ENCODE measurements at regions not wholly inside any gene's neighbourhood (a gene's known extent, or its start where the extent isn't known, plus 50 kb on each side); places are given as distances from the start of the nearest gene placed in this dataset.
"Not testable (repeated sequence)": the region's sequence is repeated elsewhere in the genome, so short reads cannot be mapped to it uniquely, and the experiment has no call there.

- DNase-seq (ENCODE audit: low read depth), result no peak
- H3K4me3 ChIP-seq (ENCODE audit: low read depth, low read length), result no peak overlapping the region
- TF ChIP-seq CTCF (IDR thresholded peaks at IDR 0.05; ENCODE audit: control insufficient read depth, extremely low read depth, insufficient read depth), result no peak
These were observed 76.1 kb upstream of the PCDH8 start for GRCh38 chr13:52924289-52925148.

- DNase-seq (ENCODE audit: low read depth), result no peak
- TF ChIP-seq CTCF (IDR thresholded peaks at IDR 0.05; ENCODE audit: control insufficient read depth, extremely low read depth, insufficient read depth), result no peak
These were observed 74.5 kb upstream of the PCDH8 start for GRCh38 chr13:52922961-52923360.

GRCh38 chr13:52921194-52921593 is 72.8 kb upstream of the PCDH8 start:
- no peak overlapping the region for H3K4me3 ChIP-seq (ENCODE audit: low read depth, low read length)
- no peak for DNase-seq (ENCODE audit: low read depth)
- TF ChIP-seq CTCF (IDR thresholded peaks at IDR 0.05; ENCODE audit: control insufficient read depth, extremely low read depth, insufficient read depth), result no peak

More at GRCh38 chr13:52922961-52923360, 74.5 kb upstream of the PCDH8 start:
- H3K4me3 ChIP-seq (ENCODE audit: low read depth, low read length), result no peak overlapping the region

- H3K4me3 ChIP-seq (ENCODE audit: low read depth, low read length), result no peak overlapping the region
- no peak for DNase-seq (ENCODE audit: low read depth)
- TF ChIP-seq CTCF (IDR thresholded peaks at IDR 0.05; ENCODE audit: control insufficient read depth, extremely low read depth, insufficient read depth), result no peak
These were observed 68.1 kb upstream of the PCDH8 start for GRCh38 chr13:52916486-52916990.

GRCh38 chr13:52911340-52911739 is 62.9 kb upstream of the PCDH8 start:
- no peak for TF ChIP-seq CTCF (IDR thresholded peaks at IDR 0.05; ENCODE audit: control insufficient read depth, extremely low read depth, insufficient read depth)
- H3K4me3 ChIP-seq (ENCODE audit: low read depth, low read length), result no peak overlapping the region
- no peak for DNase-seq (ENCODE audit: low read depth)

- DNase-seq (ENCODE audit: low read depth); H3K4me3 ChIP-seq (ENCODE audit: low read depth, low read length): not testable (repeated sequence)
These were observed 61.9 kb upstream of the PCDH8 start for GRCh38 chr13:52910318-52910717.

GRCh38 chr13:52906122-52906903 is 57.9 kb upstream of the PCDH8 start:
- no peak for TF ChIP-seq CTCF (IDR thresholded peaks at IDR 0.05; ENCODE audit: control insufficient read depth, extremely low read depth, insufficient read depth)
- DNase-seq (ENCODE audit: low read depth), result no peak
- H3K4me3 ChIP-seq (ENCODE audit: low read depth, low read length), result no peak overlapping the region

All from LNCaP clone FGC (cell line).